Lung (tissue), 11 donors: ENCODE measurements at regions not wholly inside any gene's neighbourhood (a gene's known extent, or its start where the extent isn't known, plus 50 kb on each side); places are given as distances from the start of the nearest gene placed in this dataset.

ENCODE experiments used
- ATAC-seq: fragments of 200-7000 bp; cut with Tn5 transposase; one replicate; pipeline ENCODE4 v1.9.1; 2020; ENCODE audit warnings: moderate number of reproducible peaks; ENCODE audit not compliant: insufficient read depth, low FRiP score
- DNase-seq, 3 donors: peaks; one replicate each; pipeline ENCODE4 v3.0.0-alpha.2; 2013 to 2017
- H3K27ac ChIP-seq, 2 donors: one replicate each; pipeline ENCODE4 v1.5.1; 2013; ENCODE audit warnings: mild to moderate bottlenecking in 2 of 2, moderate library complexity in 2 of 2, control low read depth in 1 of 2, inconsistent platforms in 1 of 2, low read depth in 1 of 2, low read length in 1 of 2
- H3K27me3 ChIP-seq, 3 donors: one replicate each; pipeline ENCODE4 v1.5.1; 2013; ENCODE audit warnings: low read length in 2 of 3; ENCODE audit not compliant: control insufficient read depth in 3 of 3, insufficient read depth in 3 of 3
- H3K36me3 ChIP-seq, 4 donors: one replicate each; pipeline ENCODE4 v1.5.1; 2013; ENCODE audit warnings: low read length in 4 of 4, mild to moderate bottlenecking in 1 of 4, moderate library complexity in 1 of 4; ENCODE audit not compliant: control insufficient read depth in 4 of 4, insufficient read depth in 4 of 4
- H3K4me1 ChIP-seq, 5 donors: one replicate each; pipeline ENCODE4 v1.5.1; 2013; ENCODE audit warnings: low read length in 5 of 5, mild to moderate bottlenecking in 2 of 5, moderate library complexity in 1 of 5; ENCODE audit not compliant: control insufficient read depth in 5 of 5, insufficient read depth in 5 of 5
- H3K4me3 ChIP-seq: one replicate; pipeline ENCODE4 v1.5.1; 2013; ENCODE audit warnings: mild to moderate bottlenecking, control low read depth, moderate library complexity
- H3K9ac ChIP-seq, 2 donors: one replicate each; pipeline ENCODE4 v1.5.1; 2013; ENCODE audit warnings: low read length in 2 of 2, control low read depth in 1 of 2; ENCODE audit not compliant: insufficient read depth in 1 of 2
- H3K9me3 ChIP-seq, 4 donors: one replicate each; pipeline ENCODE4 v1.5.1; 2013; ENCODE audit warnings: low read length in 3 of 4, mild to moderate bottlenecking in 1 of 4, moderate library complexity in 1 of 4; ENCODE audit not compliant: control insufficient read depth in 4 of 4, insufficient read depth in 3 of 4
- CTCF ChIP-seq: IDR thresholded peaks from 2 replicates; pipeline ENCODE4 v1.5.1; 2012; ENCODE audit warnings: mild to moderate bottlenecking; ENCODE audit errors: control extremely low read depth, extremely low read depth
- WGBS, 2 donors: extraction: QIAGEN DNeasy Blood & Tissue Kit; methylation state at CpG; one replicate each; pipeline ENCODE4 v1.1.7; 2013; 5-methylcytosine and 5-hydroxymethylcytosine counted together
- donor health status: control.
- donor health status: control.
- donor health status: Bipolar disorder and iron deficiency.
- donor health status: healthy.
- donor health status: DM: yes; HTN: yes; CAD: no.

- 75 to 78% methylated on average over 33 of the region's 33 CpGs for WGBS, 2 donors
- Histone ChIP-seq H3K9me3 (peaks cover 0 to 89% (median 0%) of the 10 kb centered on the region in 4 donors), H3K4me3 (no peak overlapping the region), H3K9ac (no peak overlapping the region), H3K27ac (no peak overlapping the region), H3K27me3 (no peaks in the 10 kb centered on the region), H3K36me3 (no peaks in the 10 kb centered on the region), H3K4me1 (no peaks in the 10 kb centered on the region)
- ATAC-seq (no peak), DNase-seq (peak in 1 of 3 donors; percentile 1)
- no peak for TF ChIP-seq CTCF
Observed at GRCh38 chr12:34402899-34403705, 380.8 kb downstream of the ALG10 start.

- Histone ChIP-seq H3K4me3 (no peak overlapping the region), H3K9ac (no peak overlapping the region), H3K27ac (no peak overlapping the region), H3K4me1 (no peaks in the 10 kb centered on the region), H3K36me3 (no peaks in the 10 kb centered on the region), H3K27me3 (no peaks in the 10 kb centered on the region), H3K9me3 (peaks cover 0 to 82% (median under 1%) of the 10 kb centered on the region in 4 donors)
- 54 to 68% methylated on average over 19 of the region's 19 CpGs for WGBS, 2 donors
- no peak for TF ChIP-seq CTCF
- no peak for ATAC-seq
- peak in 1 of 3 donors; percentile 5 for DNase-seq
Observed at GRCh38 chr12:34403706-34404376, 381.5 kb downstream of the ALG10 start.

GRCh38 chr12:34404377-34405285 is 382.3 kb downstream of the ALG10 start:
- peak in 1 of 3 donors; percentile 9 for DNase-seq
- 70 to 73% methylated on average over 19 of the region's 19 CpGs for WGBS, 2 donors
- H3K9me3 ChIP-seq: peaks cover 0 to 74% (median 4%) of the 10 kb centered on the region in 4 donors

More at GRCh38 chr12:34404377-34405285, 382.3 kb downstream of the ALG10 start:
- no peak overlapping the region for H3K4me3 ChIP-seq
- H3K4me1 ChIP-seq: no peaks in the 10 kb centered on the region
- H3K27ac ChIP-seq: no peak overlapping the region
- no peaks in the 10 kb centered on the region for H3K27me3 ChIP-seq
- no peak for ATAC-seq
- H3K36me3 ChIP-seq: no peaks in the 10 kb centered on the region
- TF ChIP-seq CTCF: no peak
- H3K9ac ChIP-seq: no peak overlapping the region
